ENCODE measurements at regions not wholly inside any gene's neighbourhood (a gene's known extent, or its start where the extent isn't known, plus 50 kb on each side); places are given as distances from the start of the nearest gene placed in this dataset.
A peak's percentile ranks its signal among the peaks of the same experiment; 100 is the strongest.

- no peak overlapping the region for H3K27ac ChIP-seq
- peaks cover 0 to 4% (median 0%) of the 10 kb centered on the region in 9 donors for H3K27me3 ChIP-seq
- ATAC-seq = no peak
- H3K4me3 ChIP-seq = no peak overlapping the region
- DNase-seq = no peak
- no peaks in the 10 kb centered on the region for H3K9me3 ChIP-seq
- no peak for TF ChIP-seq CTCF (IDR thresholded peaks at IDR 0.05)
- TF ChIP-seq POLR2A (IDR thresholded peaks at IDR 0.05) = no peak
- H3K4me1 ChIP-seq = no peaks in the 10 kb centered on the region
- intact Hi-C loops (cut with DNase I) = loop anchor here in 8 of 10 donors (5.0 to 10.0 kb wide), 3 partner anchors 465 to 475 kb away; no protein-coding TSS in a partner anchor
- no peaks in the 10 kb centered on the region for H3K36me3 ChIP-seq
- 80 to 83% (median 81%) methylated on average over 3 of the region's 3 CpGs for WGBS, 4 donors
Observed at GRCh38 chr6:50600280-50600679, 113.0 kb upstream of the TFAP2D start.

- WGBS, 4 donors = 62 to 68% (median 65%) methylated on average over 2 of the region's 2 CpGs
- H3K4me3 ChIP-seq = no peak overlapping the region
- ATAC-seq (no peak), DNase-seq (no peak)
- TF ChIP-seq POLR2A (IDR thresholded peaks at IDR 0.05) = no peak
- TF ChIP-seq CTCF (IDR thresholded peaks at IDR 0.05) = peak; percentile 65 to 86 (median 74)
- no peak overlapping the region for H3K27ac ChIP-seq
- intact Hi-C loops (cut with DNase I) = loop anchor here in 8 of 10 donors (5.0 to 10.0 kb wide), 3 partner anchors 467 to 477 kb away; no protein-coding TSS in a partner anchor
- peaks cover 0 to 4% (median 0%) of the 10 kb centered on the region in 9 donors for H3K27me3 ChIP-seq
- no peaks in the 10 kb centered on the region for H3K9me3 ChIP-seq
- H3K4me1 ChIP-seq = no peaks in the 10 kb centered on the region
- no peaks in the 10 kb centered on the region for H3K36me3 ChIP-seq
Observed at GRCh38 chr6:50602292-50602691, 111.0 kb upstream of the TFAP2D start.

- intact Hi-C loops (cut with DNase I) = loop anchor here in 4 of 10 donors (10.0 kb wide), 2 partner anchors 474 to 484 kb away; no protein-coding TSS in a partner anchor
- Histone ChIP-seq H3K4me3 (no peak overlapping the region), H3K27me3 (no peaks in the 10 kb centered on the region), H3K36me3 (no peaks in the 10 kb centered on the region), H3K27ac (no peak overlapping the region), H3K9me3 (peaks cover 0 to 1% (median 0%) of the 10 kb centered on the region in 12 donors), H3K4me1 (no peaks in the 10 kb centered on the region)
- ATAC-seq (no peak), DNase-seq (no peak)
- WGBS, 4 donors = 68 to 80% (median 72%) methylated on average over 5 of the region's 5 CpGs
- no peak for TF ChIP-seq CTCF (IDR thresholded peaks at IDR 0.05)
- TF ChIP-seq POLR2A (IDR thresholded peaks at IDR 0.05) = no peak
Observed at GRCh38 chr6:50608421-50608820, 104.9 kb upstream of the TFAP2D start.

- Histone ChIP-seq H3K4me1 (no peaks in the 10 kb centered on the region), H3K36me3 (no peaks in the 10 kb centered on the region), H3K27ac (no peak overlapping the region), H3K9me3 (peaks cover 0 to 11% (median 0%) of the 10 kb centered on the region in 12 donors), H3K27me3 (no peaks in the 10 kb centered on the region), H3K4me3 (no peak overlapping the region)
- intact Hi-C loops (cut with DNase I) = no loop called here
- TF ChIP-seq POLR2A (IDR thresholded peaks at IDR 0.05) (no peak), CTCF (IDR thresholded peaks at IDR 0.05) (no peak)
- WGBS, 4 donors = 62 to 73% (median 69%) methylated on average over 2 of the region's 2 CpGs
- DNase-seq = no peak
- ATAC-seq = no peak
Observed at GRCh38 chr6:50610562-50610961, 102.8 kb upstream of the TFAP2D start.

All from heart left ventricle (tissue), 16 donors.